ENCODE measurements at regions not wholly inside any gene's neighbourhood (a gene's known extent, or its start where the extent isn't known, plus 50 kb on each side); places are given as distances from the start of the nearest gene placed in this dataset.

DNA sequence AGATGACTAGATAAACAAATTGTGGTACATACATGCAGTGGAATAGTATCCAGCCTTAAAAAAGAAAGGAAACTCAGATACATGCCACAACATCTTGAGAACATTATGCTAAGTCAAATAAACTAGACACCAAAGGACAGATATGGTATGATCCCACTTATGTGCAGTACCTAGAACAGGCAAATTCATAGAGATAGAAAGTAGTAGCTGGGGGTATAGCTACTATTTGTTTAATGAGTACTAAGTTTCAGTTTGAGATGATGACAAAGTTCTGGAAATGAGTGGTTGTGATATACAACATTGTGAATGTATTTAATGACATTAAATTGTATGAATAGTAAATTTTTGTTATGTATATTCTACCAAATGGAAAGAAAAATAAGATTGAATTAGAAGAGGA is 477.2 kb upstream of the CFAP20DC start:
- Histone ChIP-seq H3K9me3 (ENCODE audit: control insufficient read depth in 4 of 4, low read length in 3 of 4) (no peaks in the 10 kb centered on the region), H3K4me1 (ENCODE audit: control insufficient read depth in 4 of 4, insufficient read depth in 4 of 4, low read length in 3 of 4) (no peaks in the 10 kb centered on the region), H3K4me3 (ENCODE audit: low read depth in 1 of 3, low read length in 3 of 3) (no peak overlapping the region), H3K27me3 (ENCODE audit: control insufficient read depth in 4 of 4, insufficient read depth in 4 of 4, low read length in 3 of 4) (peaks cover 0 to 6% (median 3%) of the 10 kb centered on the region in 4 donors), H3K27ac (ENCODE audit: low read depth in 1 of 2, low read length in 2 of 2) (no peak overlapping the region), H3K36me3 (ENCODE audit: control insufficient read depth in 4 of 4, insufficient read depth in 3 of 4, low read depth in 1 of 4, low read length in 3 of 4) (no peaks in the 10 kb centered on the region), H3K9ac (ENCODE audit: low read depth in 1 of 2, low read length in 2 of 2) (no peak overlapping the region)
- no peak for DNase-seq (ENCODE audit: low spot score)
- no peak for TF ChIP-seq JUND (IDR thresholded peaks at IDR 0.05)
- no peak for TF ChIP-seq SP1 (IDR thresholded peaks at IDR 0.05)
- no peak for TF ChIP-seq RXRA (IDR thresholded peaks at IDR 0.05)
- TF ChIP-seq HNF4A (conservative IDR thresholded peaks at IDR 0.05): no peak
- TF ChIP-seq NR2F2 (IDR thresholded peaks at IDR 0.05): no peak
- TF ChIP-seq HNF4G (IDR thresholded peaks at IDR 0.05): no peak
- TF ChIP-seq FOXA1 (IDR thresholded peaks at IDR 0.05): no peak
- no peak for TF ChIP-seq EGR1 (IDR thresholded peaks at IDR 0.05; ENCODE audit: low read depth in 2 of 2)
- TF ChIP-seq, protein P1, sequence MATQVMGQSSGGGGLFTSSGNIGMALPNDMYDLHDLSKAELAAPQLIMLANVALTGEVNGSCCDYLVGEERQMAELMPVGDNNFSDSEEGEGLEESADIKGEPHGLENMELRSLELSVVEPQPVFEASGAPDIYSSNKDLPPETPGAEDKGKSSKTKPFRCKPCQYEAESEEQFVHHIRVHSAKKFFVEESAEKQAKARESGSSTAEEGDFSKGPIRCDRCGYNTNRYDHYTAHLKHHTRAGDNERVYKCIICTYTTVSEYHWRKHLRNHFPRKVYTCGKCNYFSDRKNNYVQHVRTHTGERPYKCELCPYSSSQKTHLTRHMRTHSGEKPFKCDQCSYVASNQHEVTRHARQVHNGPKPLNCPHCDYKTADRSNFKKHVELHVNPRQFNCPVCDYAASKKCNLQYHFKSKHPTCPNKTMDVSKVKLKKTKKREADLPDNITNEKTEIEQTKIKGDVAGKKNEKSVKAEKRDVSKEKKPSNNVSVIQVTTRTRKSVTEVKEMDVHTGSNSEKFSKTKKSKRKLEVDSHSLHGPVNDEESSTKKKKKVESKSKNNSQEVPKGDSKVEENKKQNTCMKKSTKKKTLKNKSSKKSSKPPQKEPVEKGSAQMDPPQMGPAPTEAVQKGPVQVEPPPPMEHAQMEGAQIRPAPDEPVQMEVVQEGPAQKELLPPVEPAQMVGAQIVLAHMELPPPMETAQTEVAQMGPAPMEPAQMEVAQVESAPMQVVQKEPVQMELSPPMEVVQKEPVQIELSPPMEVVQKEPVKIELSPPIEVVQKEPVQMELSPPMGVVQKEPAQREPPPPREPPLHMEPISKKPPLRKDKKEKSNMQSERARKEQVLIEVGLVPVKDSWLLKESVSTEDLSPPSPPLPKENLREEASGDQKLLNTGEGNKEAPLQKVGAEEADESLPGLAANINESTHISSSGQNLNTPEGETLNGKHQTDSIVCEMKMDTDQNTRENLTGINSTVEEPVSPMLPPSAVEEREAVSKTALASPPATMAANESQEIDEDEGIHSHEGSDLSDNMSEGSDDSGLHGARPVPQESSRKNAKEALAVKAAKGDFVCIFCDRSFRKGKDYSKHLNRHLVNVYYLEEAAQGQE (IDR thresholded peaks at IDR 0.05): no peak
- TF ChIP-seq, protein P2, sequence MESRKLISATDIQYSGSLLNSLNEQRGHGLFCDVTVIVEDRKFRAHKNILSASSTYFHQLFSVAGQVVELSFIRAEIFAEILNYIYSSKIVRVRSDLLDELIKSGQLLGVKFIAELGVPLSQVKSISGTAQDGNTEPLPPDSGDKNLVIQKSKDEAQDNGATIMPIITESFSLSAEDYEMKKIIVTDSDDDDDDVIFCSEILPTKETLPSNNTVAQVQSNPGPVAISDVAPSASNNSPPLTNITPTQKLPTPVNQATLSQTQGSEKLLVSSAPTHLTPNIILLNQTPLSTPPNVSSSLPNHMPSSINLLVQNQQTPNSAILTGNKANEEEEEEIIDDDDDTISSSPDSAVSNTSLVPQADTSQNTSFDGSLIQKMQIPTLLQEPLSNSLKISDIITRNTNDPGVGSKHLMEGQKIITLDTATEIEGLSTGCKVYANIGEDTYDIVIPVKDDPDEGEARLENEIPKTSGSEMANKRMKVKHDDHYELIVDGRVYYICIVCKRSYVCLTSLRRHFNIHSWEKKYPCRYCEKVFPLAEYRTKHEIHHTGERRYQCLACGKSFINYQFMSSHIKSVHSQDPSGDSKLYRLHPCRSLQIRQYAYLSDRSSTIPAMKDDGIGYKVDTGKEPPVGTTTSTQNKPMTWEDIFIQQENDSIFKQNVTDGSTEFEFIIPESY (IDR thresholded peaks at IDR 0.05): no peak
- TF ChIP-seq, protein P3, sequence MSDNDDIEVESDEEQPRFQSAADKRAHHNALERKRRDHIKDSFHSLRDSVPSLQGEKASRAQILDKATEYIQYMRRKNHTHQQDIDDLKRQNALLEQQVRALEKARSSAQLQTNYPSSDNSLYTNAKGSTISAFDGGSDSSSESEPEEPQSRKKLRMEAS (IDR thresholded peaks at IDR 0.05): no peak

DNA sequence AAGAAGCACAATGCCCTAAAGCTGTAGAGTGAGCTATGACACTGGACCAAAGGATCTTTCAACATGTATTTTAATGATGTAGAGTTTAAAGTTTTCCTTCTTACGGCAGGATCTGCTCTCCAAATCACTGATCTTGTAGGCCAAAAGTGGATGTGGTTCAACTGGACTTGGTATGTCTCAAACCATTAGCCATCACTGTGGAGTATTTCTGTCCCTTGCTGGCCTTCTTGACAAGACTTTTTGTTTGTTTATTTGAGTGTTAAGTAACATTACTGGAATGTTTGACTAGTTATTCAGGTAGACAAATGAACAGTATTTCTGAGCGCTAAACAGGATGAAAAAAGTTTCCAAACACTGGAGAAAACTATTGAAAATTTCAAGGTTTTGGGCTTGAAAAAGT is 472.7 kb upstream of the CFAP20DC start:
- H3K27ac ChIP-seq (ENCODE audit: low read depth in 1 of 2, low read length in 2 of 2): no peak overlapping the region
- H3K4me1 ChIP-seq (ENCODE audit: control insufficient read depth in 4 of 4, insufficient read depth in 4 of 4, low read length in 3 of 4): no peaks in the 10 kb centered on the region
- H3K9me3 ChIP-seq (ENCODE audit: control insufficient read depth in 4 of 4, low read length in 3 of 4): no peaks in the 10 kb centered on the region
- no peak for TF ChIP-seq JUND (IDR thresholded peaks at IDR 0.05)
- TF ChIP-seq, protein P4, sequence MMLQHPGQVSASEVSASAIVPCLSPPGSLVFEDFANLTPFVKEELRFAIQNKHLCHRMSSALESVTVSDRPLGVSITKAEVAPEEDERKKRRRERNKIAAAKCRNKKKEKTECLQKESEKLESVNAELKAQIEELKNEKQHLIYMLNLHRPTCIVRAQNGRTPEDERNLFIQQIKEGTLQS (IDR thresholded peaks at IDR 0.05): no peak
- no peak for TF ChIP-seq NR2F2 (IDR thresholded peaks at IDR 0.05)
- TF ChIP-seq, protein P5, sequence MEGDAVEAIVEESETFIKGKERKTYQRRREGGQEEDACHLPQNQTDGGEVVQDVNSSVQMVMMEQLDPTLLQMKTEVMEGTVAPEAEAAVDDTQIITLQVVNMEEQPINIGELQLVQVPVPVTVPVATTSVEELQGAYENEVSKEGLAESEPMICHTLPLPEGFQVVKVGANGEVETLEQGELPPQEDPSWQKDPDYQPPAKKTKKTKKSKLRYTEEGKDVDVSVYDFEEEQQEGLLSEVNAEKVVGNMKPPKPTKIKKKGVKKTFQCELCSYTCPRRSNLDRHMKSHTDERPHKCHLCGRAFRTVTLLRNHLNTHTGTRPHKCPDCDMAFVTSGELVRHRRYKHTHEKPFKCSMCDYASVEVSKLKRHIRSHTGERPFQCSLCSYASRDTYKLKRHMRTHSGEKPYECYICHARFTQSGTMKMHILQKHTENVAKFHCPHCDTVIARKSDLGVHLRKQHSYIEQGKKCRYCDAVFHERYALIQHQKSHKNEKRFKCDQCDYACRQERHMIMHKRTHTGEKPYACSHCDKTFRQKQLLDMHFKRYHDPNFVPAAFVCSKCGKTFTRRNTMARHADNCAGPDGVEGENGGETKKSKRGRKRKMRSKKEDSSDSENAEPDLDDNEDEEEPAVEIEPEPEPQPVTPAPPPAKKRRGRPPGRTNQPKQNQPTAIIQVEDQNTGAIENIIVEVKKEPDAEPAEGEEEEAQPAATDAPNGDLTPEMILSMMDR (IDR thresholded peaks at IDR 0.05; ENCODE audit: low read depth, low read length, missing input control): no peak
- TF ChIP-seq SP1 (IDR thresholded peaks at IDR 0.05): no peak
- no peak for TF ChIP-seq RAD21 (IDR thresholded peaks at IDR 0.05)
- TF ChIP-seq HNF4G (IDR thresholded peaks at IDR 0.05): no peak
- TF ChIP-seq TAF1 (conservative IDR thresholded peaks at IDR 0.05): no peak
- TF ChIP-seq, protein P3 (IDR thresholded peaks at IDR 0.05): no peak
- TF ChIP-seq, protein P1 (IDR thresholded peaks at IDR 0.05): no peak
- TF ChIP-seq, protein P2 (IDR thresholded peaks at IDR 0.05): no peak
- no peak for TF ChIP-seq HNF4A (conservative IDR thresholded peaks at IDR 0.05)
- TF ChIP-seq YY1 (IDR thresholded peaks at IDR 0.05): no peak
- no peak for TF ChIP-seq RXRA (IDR thresholded peaks at IDR 0.05)
- TF ChIP-seq FOXA1 (IDR thresholded peaks at IDR 0.05): no peak
- TF ChIP-seq GABPA (IDR thresholded peaks at IDR 0.05 in 1 of 2, conservative IDR thresholded peaks at IDR 0.05 in 1 of 2): no peak
- no peak for TF ChIP-seq EGR1 (IDR thresholded peaks at IDR 0.05; ENCODE audit: low read depth in 2 of 2)
- no peak overlapping the region for H3K9ac ChIP-seq (ENCODE audit: low read depth in 1 of 2, low read length in 2 of 2)
- 92% methylated on average over 2 of the region's 2 CpGs for WGBS
- peaks cover 0 to 6% (median 1%) of the 10 kb centered on the region in 4 donors for H3K27me3 ChIP-seq (ENCODE audit: control insufficient read depth in 4 of 4, insufficient read depth in 4 of 4, low read length in 3 of 4)
- DNase-seq (ENCODE audit: low spot score): no peak
- H3K4me3 ChIP-seq (ENCODE audit: low read depth in 1 of 3, low read length in 3 of 3): no peak overlapping the region
- no peaks in the 10 kb centered on the region for H3K36me3 ChIP-seq (ENCODE audit: control insufficient read depth in 4 of 4, insufficient read depth in 3 of 4, low read depth in 1 of 4, low read length in 3 of 4)
